ENCODE measurements at regions not wholly inside any gene's neighbourhood (a gene's known extent, or its start where the extent isn't known, plus 50 kb on each side); places are given as distances from the start of the nearest gene placed in this dataset.

GRCh38 chr16:87140211-87141200 lies 176.7 kb downstream of the C16orf95 start:
- TF ChIP-seq CTCF (IDR thresholded peaks at IDR 0.05) (no peak), POLR2A (IDR thresholded peaks at IDR 0.05) (no peak)
